ENCODE measurements at regions not wholly inside any gene's neighbourhood (a gene's known extent, or its start where the extent isn't known, plus 50 kb on each side); places are given as distances from the start of the nearest gene placed in this dataset.

DNA sequence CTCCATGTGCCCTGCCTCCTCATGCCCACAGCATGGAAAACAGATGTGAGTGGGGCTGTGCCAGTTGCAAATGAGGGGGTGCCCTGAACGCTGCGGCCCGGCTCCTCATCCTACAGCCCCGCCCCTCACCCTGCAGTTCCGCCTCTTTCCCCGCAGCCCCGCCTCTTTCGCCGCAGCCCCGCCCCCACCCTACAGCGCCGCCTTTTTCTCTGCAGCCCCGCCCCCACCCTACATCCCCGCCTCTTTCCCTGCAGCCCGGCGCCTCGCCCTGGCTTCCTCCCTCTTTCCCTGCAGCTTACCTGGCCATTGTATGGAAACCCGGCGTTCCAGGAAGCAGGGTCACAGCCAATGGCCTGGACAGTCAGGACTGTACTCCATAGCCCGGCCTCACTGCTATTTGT lies 284.9 kb downstream of the TLE3 start:
- H3K4me3 ChIP-seq (ENCODE audit: low read depth, low read length), result no peak overlapping the region
- TF ChIP-seq, protein P1, sequence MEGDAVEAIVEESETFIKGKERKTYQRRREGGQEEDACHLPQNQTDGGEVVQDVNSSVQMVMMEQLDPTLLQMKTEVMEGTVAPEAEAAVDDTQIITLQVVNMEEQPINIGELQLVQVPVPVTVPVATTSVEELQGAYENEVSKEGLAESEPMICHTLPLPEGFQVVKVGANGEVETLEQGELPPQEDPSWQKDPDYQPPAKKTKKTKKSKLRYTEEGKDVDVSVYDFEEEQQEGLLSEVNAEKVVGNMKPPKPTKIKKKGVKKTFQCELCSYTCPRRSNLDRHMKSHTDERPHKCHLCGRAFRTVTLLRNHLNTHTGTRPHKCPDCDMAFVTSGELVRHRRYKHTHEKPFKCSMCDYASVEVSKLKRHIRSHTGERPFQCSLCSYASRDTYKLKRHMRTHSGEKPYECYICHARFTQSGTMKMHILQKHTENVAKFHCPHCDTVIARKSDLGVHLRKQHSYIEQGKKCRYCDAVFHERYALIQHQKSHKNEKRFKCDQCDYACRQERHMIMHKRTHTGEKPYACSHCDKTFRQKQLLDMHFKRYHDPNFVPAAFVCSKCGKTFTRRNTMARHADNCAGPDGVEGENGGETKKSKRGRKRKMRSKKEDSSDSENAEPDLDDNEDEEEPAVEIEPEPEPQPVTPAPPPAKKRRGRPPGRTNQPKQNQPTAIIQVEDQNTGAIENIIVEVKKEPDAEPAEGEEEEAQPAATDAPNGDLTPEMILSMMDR (IDR thresholded peaks at IDR 0.05; ENCODE audit: borderline replicate concordance, insufficient read depth, low read depth, low read length), result no peak

DNA sequence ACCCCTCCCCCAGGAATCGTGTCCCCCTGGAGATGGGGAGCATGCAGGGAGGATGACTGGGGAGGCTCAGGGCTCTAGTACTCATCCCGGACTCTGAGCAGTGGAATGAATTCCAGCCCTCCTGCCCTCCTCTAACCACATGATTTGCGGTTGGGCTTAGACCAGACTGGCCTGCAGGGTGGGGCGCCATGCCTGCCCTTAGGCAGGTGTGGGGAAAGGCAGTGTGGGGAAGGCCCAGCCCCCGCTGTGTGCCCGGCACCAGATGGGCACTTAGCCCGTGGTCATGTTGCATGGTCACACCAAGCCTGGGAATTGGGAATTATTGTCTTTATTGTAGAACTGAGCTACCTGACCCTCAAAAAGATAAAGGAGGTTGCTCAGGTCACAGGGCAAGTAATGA lies 283.8 kb downstream of the TLE3 start:
- H3K4me3 ChIP-seq (ENCODE audit: low read depth, low read length), result no peak overlapping the region
- TF ChIP-seq, protein P1 (IDR thresholded peaks at IDR 0.05; ENCODE audit: borderline replicate concordance, insufficient read depth, low read depth, low read length), result no peak

DNA sequence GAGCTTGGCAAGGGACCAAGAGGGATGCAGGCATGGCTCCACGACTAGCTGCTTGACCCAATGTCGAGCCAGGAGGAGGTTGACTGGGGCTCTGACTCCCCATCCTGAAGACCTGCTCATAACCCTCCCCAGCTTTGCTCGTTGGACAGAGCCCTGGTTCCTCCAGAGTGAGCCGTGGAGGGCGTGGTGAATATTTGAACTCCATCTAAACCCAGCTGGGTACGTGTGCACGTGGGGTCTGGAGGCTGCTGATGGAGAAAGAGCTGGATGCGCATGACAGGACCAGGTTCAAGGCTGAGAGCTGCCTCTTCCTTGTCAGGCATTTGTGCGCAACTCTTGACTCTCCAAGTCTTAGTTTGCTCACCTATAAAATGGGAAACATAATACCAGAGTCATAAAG lies 282.8 kb downstream of the TLE3 start:
- TF ChIP-seq, protein P1 (IDR thresholded peaks at IDR 0.05; ENCODE audit: borderline replicate concordance, insufficient read depth, low read depth, low read length), result no peak

DNA sequence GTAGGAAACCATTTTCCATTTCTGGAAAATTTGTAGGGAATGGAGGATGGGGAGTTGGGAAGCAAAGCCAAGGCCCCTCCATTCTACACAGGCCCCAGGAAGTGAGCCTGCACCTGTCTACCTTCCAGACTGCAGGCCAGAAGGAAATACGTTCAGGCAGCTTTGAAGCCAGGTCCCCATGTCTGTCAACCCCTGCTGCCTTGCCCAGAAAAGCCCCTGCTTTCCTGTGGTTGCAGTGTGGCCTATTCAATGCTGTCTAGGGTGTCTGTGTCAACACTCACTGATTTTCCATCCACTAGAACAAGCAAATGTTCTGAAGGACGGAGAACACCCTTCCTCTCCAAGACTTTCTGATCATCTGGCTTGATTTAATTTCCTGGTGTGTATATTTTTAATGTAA lies 281.9 kb downstream of the TLE3 start:
- TF ChIP-seq, protein P1 (IDR thresholded peaks at IDR 0.05; ENCODE audit: borderline replicate concordance, insufficient read depth, low read depth, low read length), result no peak

More for the DNA sequence above, 282.8 kb downstream of the TLE3 start:
- H3K4me3 ChIP-seq (ENCODE audit: low read depth, low read length), result no peak overlapping the region

DNA sequence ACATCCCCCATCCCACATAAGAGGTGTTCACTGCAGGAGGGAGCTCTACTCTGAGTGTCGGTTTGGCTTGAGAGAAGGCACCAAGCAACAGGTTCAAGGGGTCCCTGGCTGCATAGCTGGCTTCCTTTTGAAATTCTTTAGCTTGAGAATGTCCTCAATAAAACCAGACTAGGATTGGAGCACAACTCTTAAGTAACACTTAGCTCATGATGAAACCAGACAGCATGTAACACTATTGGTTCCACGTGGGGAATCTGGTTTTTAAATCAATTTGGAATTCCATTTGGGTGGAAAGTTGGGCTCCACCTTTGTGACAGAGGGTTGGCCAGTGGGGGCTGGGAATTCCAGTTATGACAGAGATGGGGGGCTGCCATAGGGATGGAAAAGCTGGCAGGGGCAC lies 281.2 kb downstream of the TLE3 start:
- no peak overlapping the region for H3K4me3 ChIP-seq (ENCODE audit: low read depth, low read length)
- TF ChIP-seq, protein P1 (IDR thresholded peaks at IDR 0.05; ENCODE audit: borderline replicate concordance, insufficient read depth, low read depth, low read length), result no peak

More for the DNA sequence above, 281.9 kb downstream of the TLE3 start:
- H3K4me3 ChIP-seq (ENCODE audit: low read depth, low read length), result no peak overlapping the region

DNA sequence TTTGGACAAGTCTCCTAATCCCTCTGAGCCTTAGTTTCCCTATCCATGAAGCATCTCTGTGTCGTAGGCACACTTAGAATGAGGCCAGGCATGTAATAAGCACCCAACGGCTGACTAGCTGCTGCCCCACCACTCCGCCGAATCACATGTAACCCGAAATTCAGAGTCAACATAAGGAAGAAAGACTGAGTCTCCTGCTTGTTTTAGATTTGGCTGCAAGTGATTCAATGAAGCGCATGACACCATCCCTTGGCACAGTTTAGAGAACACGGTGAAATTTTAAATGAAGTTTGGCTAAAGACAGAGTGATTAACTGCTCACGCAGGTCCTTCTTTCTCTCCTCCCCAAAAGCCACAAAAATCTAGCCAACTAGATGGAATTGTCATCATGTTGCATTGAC lies 279.2 kb downstream of the TLE3 start:
- TF ChIP-seq, protein P1 (IDR thresholded peaks at IDR 0.05; ENCODE audit: borderline replicate concordance, insufficient read depth, low read depth, low read length), result no peak
- no peak overlapping the region for H3K4me3 ChIP-seq (ENCODE audit: low read depth, low read length)

DNA sequence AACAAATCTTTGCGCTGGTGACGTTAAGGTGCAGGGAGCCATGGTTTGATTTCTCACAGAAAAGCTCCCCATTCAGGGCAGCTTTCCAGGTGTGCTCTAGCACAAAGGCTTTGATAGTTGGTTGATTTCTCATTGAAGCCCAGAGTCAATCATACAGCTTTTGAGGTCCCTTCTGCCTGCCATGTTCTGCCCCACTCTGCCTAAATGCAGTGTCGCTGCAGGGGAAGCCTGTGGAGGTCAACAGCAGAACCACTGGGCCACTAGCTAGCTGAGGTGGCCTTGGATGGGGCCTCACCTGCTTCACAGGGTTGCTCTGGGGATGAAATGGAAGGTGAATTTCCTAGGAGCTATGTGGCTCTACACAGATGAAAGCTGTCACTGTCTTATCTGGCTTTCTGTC lies 278.3 kb downstream of the TLE3 start:
- H3K4me3 ChIP-seq (ENCODE audit: low read depth, low read length), result no peak overlapping the region
- TF ChIP-seq, protein P1 (IDR thresholded peaks at IDR 0.05; ENCODE audit: borderline replicate concordance, insufficient read depth, low read depth, low read length), result no peak
